ENCODE measurements at regions not wholly inside any gene's neighbourhood (a gene's known extent, or its start where the extent isn't known, plus 50 kb on each side); places are given as distances from the start of the nearest gene placed in this dataset.

DNA sequence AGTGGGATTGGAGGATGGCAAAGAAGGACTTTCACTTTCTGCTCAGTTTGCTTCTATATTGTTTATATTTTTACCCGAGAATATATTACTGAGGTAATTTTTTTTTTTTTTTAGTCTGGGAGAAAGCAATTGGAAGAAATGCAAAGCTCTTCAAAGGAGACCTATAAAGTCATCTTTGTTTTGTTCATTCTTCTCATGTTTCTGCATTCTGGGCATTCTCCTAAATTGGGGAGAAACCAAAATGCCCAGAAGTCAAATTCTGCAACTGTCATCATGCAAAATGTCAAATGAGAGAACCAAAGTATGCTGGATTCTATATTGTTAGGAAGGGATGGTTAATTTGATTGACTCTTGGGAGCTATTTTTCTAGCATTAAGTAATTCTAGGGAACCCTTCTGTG is 168.3 kb upstream of the TSC22D2 start:
- Histone ChIP-seq H3K4me1 (peaks cover 17% of the 10 kb centered on the region), H3K36me3 (no peaks in the 10 kb centered on the region), H3K27me3 (no peaks in the 10 kb centered on the region), H3K27ac (no peak overlapping the region), H3K4me3 (no peak overlapping the region), H3K9me3 (no peaks in the 10 kb centered on the region)
- no peak for DNase-seq (ENCODE audit: extremely low spot score in 2 of 2)
- no peak for TF ChIP-seq POLR2AphosphoS5 (IDR thresholded peaks at IDR 0.05; ENCODE audit: insufficient read depth in 1 of 2, low read depth in 1 of 2)
- TF ChIP-seq POLR2A (IDR thresholded peaks at IDR 0.05), result no peak
- TF ChIP-seq, protein P1, sequence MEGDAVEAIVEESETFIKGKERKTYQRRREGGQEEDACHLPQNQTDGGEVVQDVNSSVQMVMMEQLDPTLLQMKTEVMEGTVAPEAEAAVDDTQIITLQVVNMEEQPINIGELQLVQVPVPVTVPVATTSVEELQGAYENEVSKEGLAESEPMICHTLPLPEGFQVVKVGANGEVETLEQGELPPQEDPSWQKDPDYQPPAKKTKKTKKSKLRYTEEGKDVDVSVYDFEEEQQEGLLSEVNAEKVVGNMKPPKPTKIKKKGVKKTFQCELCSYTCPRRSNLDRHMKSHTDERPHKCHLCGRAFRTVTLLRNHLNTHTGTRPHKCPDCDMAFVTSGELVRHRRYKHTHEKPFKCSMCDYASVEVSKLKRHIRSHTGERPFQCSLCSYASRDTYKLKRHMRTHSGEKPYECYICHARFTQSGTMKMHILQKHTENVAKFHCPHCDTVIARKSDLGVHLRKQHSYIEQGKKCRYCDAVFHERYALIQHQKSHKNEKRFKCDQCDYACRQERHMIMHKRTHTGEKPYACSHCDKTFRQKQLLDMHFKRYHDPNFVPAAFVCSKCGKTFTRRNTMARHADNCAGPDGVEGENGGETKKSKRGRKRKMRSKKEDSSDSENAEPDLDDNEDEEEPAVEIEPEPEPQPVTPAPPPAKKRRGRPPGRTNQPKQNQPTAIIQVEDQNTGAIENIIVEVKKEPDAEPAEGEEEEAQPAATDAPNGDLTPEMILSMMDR (IDR thresholded peaks at IDR 0.05), result no peak
- intact Hi-C loops (cut with DNase I), result no loop called here

DNA sequence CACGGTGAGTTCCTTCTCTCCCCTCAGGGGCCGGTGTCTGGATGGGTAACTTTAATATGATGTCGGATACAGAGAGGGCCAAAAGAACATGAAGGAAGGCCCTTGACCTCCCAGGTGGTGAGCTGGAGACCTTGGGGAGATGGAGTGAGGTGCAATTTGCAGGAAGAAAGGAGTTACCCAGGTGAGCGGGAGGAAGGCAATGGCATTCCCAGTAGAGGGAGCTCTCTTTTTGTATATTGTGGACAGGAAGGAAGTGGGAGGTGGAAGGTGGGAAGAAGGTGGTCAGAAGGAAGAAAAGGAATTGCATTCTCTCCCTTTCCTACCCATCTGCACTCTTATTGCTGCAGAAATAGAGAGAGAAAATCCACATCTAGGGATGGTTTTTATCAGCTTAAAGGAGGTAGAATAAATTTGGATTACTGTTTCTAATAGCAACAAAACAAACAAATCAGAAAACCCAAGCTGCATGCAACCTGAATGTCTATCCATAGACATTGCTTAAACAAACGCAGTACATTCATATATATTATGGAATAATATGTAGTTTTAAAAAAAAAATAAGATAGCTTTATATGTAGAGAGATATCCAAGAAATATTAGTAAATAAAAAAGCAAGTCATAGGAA is 169.0 kb upstream of the TSC22D2 start:
- TF ChIP-seq, protein P1 (IDR thresholded peaks at IDR 0.05), result peak in 1 of 3 experiments; percentile 14
- no peak for TF ChIP-seq POLR2AphosphoS5 (IDR thresholded peaks at IDR 0.05; ENCODE audit: insufficient read depth in 1 of 2, low read depth in 1 of 2)
- TF ChIP-seq POLR2A (IDR thresholded peaks at IDR 0.05), result no peak
- no peak overlapping the region for H3K4me3 ChIP-seq
- peaks cover 17% of the 10 kb centered on the region for H3K4me1 ChIP-seq

DNA sequence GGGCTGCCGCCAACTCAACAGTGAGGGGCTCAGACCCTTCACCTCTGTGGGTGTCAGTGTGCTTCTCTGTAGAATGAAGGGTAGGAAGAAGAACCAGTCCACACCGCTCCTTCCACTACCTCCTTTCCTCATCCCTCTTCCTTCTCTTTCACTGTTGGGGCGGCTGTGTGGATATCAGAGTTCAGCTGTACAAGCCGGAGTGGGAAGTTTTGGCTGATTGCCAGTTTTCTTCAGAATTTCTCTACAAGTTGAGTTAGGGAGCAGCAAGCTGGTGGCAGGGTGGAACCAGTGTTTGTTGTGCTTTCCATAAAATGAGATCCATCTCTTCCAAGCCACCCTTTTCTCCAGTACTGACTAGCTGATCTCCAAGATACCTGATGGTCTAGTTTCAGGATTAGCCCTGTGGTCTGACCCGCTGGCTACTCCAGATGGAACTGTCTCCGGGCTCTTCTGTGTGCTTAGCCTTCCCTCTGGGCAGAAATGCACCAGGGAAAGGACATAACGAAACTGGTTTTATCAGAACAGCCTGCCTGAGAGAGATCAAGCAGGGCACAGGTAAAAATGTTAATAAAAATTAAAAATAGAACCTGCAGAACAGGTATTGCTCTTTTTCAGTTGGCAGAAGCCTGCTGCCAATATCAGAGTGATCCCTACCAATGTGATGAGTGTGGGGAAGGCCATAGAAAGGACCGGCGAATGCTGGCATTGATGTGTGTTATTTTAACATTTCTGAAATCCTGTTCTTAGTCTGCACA is 169.9 kb upstream of the TSC22D2 start:
- H3K36me3 ChIP-seq, result no peaks in the 10 kb centered on the region
- H3K4me3 ChIP-seq, result no peak overlapping the region
- intact Hi-C loops (cut with DNase I), result no loop called here
- H3K9me3 ChIP-seq, result no peaks in the 10 kb centered on the region
- TF ChIP-seq, protein P1 (IDR thresholded peaks at IDR 0.05), result no peak
- TF ChIP-seq POLR2A (IDR thresholded peaks at IDR 0.05), result no peak
- no peak for TF ChIP-seq POLR2AphosphoS5 (IDR thresholded peaks at IDR 0.05; ENCODE audit: insufficient read depth in 1 of 2, low read depth in 1 of 2)
- no peak for DNase-seq (ENCODE audit: extremely low spot score in 2 of 2)
- peak overlapping the region; percentile 40 for H3K27ac ChIP-seq
- H3K4me1 ChIP-seq, result peaks cover 17% of the 10 kb centered on the region
- no peaks in the 10 kb centered on the region for H3K27me3 ChIP-seq

More for the DNA sequence above, 169.0 kb upstream of the TSC22D2 start:
- Histone ChIP-seq H3K27me3 (no peaks in the 10 kb centered on the region), H3K36me3 (no peaks in the 10 kb centered on the region), H3K27ac (no peak overlapping the region), H3K9me3 (no peaks in the 10 kb centered on the region)
- DNase-seq (ENCODE audit: extremely low spot score in 2 of 2), result no peak
- intact Hi-C loops (cut with DNase I), result no loop called here

DNA sequence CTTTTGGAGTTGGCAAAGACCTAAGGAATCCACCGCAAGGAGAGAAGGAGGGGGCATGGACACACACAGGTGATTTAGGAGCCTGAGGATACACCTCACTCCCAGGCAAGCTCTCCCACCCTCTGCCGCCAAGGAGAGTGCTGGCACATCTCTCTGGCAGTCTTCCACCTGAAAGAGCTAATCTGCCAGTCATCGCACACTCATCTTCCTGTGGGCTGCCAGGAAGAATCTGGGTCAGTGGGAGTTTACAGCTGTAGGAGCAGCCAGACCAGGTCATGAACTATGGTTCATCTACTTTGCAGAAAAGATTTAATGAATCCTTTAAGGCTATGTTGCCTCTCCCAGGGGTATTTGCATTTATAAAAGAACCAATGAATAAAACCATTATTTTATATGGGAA is 170.6 kb upstream of the TSC22D2 start:
- Histone ChIP-seq H3K27ac (peak overlapping the region; percentile 40), H3K27me3 (no peaks in the 10 kb centered on the region), H3K9me3 (no peaks in the 10 kb centered on the region), H3K4me3 (no peak overlapping the region), H3K36me3 (no peaks in the 10 kb centered on the region), H3K4me1 (peaks cover 17% of the 10 kb centered on the region)
- TF ChIP-seq POLR2A (IDR thresholded peaks at IDR 0.05) (no peak), POLR2AphosphoS5 (IDR thresholded peaks at IDR 0.05; ENCODE audit: insufficient read depth in 1 of 2, low read depth in 1 of 2) (no peak)
- TF ChIP-seq, protein P1 (IDR thresholded peaks at IDR 0.05), result no peak
- DNase-seq (ENCODE audit: extremely low spot score in 2 of 2), result no peak
- intact Hi-C loops (cut with DNase I), result no loop called here
